NK-92 treated with Interleukin-12 subunit alpha and Interleukin-12 subunit beta, amount 100 ng/mL, for 24 hours (cell line): ENCODE measurements at regions not wholly inside any gene's neighbourhood (a gene's known extent, or its start where the extent isn't known, plus 50 kb on each side); places are given as distances from the start of the nearest gene placed in this dataset.

Experiments
- DNase-seq: peaks from one replicate; lab custom pipeline; 2025; lab: John Stamatoyannopoulos, UW

- no peak for DNase-seq
Observed at GRCh38 chr2:12589802-12590320, 126.9 kb upstream of the TRIB2 start.

GRCh38 chr2:12592296-12592695 lies 124.4 kb upstream of the TRIB2 start:
- DNase-seq: no peak

GRCh38 chr2:12594590-12594989 lies 122.1 kb upstream of the TRIB2 start:
- DNase-seq: no peak

- no peak for DNase-seq
Observed at GRCh38 chr2:12596771-12597170, 120.0 kb upstream of the TRIB2 start.

GRCh38 chr2:12597610-12598009 lies 119.1 kb upstream of the TRIB2 start:
- DNase-seq: no peak

GRCh38 chr2:12602661-12603060 lies 114.1 kb upstream of the TRIB2 start:
- no peak for DNase-seq

GRCh38 chr2:12603781-12604295 lies 112.9 kb upstream of the TRIB2 start:
- DNase-seq: no peak

- no peak for DNase-seq
Observed at GRCh38 chr2:12604341-12604740, 112.4 kb upstream of the TRIB2 start.

- DNase-seq: no peak
Observed at GRCh38 chr2:12605366-12605765, 111.4 kb upstream of the TRIB2 start.

- no peak for DNase-seq
Observed at GRCh38 chr2:12605936-12606335, 110.8 kb upstream of the TRIB2 start.

GRCh38 chr2:12606472-12607000 lies 110.2 kb upstream of the TRIB2 start:
- DNase-seq: no peak

GRCh38 chr2:12607971-12608370 lies 108.8 kb upstream of the TRIB2 start:
- peak; percentile 9 for DNase-seq

- no peak for DNase-seq
Observed at GRCh38 chr2:12610314-12610713, 106.4 kb upstream of the TRIB2 start.

GRCh38 chr2:12612168-12612567 lies 104.6 kb upstream of the TRIB2 start:
- DNase-seq: no peak

GRCh38 chr2:12612671-12613070 lies 104.1 kb upstream of the TRIB2 start:
- DNase-seq: no peak

GRCh38 chr2:12613137-12613835 lies 103.5 kb upstream of the TRIB2 start:
- no peak for DNase-seq

- no peak for DNase-seq
Observed at GRCh38 chr2:12615509-12615908, 101.2 kb upstream of the TRIB2 start.

GRCh38 chr2:12616456-12617156 lies 100.1 kb upstream of the TRIB2 start:
- DNase-seq: no peak

GRCh38 chr2:12617366-12617765 lies 99.4 kb upstream of the TRIB2 start:
- no peak for DNase-seq

GRCh38 chr2:12617853-12618252 lies 98.9 kb upstream of the TRIB2 start:
- DNase-seq: no peak

GRCh38 chr2:12618576-12618975 lies 98.2 kb upstream of the TRIB2 start:
- no peak for DNase-seq

GRCh38 chr2:12619975-12620374 lies 96.8 kb upstream of the TRIB2 start:
- DNase-seq: no peak

- DNase-seq: no peak
Observed at GRCh38 chr2:12620759-12621158, 96.0 kb upstream of the TRIB2 start.
